Stimulated activated CD4-positive, alpha-beta T cell treated with anti-CD3 and anti-CD28 coated beads, TNF-alpha, amount 100 ng/mL, for 24 hours (primary cell): ENCODE measurements at regions not wholly inside any gene's neighbourhood (a gene's known extent, or its start where the extent isn't known, plus 50 kb on each side); places are given as distances from the start of the nearest gene placed in this dataset.

Source experiments
- DNase-seq, 3 experiments: peaks; one replicate each; pipeline ENCODE4 v3.0.0-alpha.2; 2020; ENCODE audit warnings: low read depth in 3 of 3

DNA sequence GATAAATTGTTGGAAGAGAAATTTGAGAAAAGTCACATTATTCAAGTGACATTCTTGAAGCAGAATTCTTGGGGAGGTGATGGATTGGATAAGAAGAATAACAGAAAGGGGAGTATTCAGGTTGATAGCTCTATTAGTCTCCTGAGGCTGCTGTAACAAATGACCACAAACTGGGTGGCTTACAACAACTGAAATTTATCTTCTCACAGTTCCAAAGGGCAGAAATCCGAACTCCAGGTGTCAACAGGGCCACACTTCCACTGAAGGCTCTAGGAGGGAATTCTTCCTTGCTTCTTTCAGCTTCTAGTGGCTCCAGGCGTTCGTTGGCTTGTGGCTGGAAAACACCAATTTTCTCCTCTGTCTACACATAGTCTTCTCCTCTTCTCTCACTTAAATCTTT, 99.8 kb downstream of the TES start:
- no peak for DNase-seq

DNA sequence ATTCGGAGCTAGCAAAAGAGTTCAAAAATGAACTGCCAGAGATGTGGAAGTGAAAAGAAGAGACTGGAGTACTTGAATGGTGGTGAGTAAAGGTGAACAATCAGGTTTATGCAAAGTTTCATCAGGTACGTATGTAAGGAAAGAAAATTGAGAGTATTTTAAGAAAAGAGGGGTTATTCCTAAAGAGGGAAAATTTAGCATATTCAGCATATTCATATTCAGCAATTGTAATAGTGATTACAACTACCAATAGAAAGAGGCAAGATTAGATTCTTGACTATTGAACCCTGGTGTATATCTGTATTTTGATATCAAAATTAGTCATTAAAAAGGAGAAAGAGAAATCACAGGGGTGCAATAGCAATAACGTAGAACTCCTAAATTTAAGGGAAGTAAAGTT, 100.9 kb downstream of the TES start:
- DNase-seq = no peak

GRCh38 chr7:116311816-116312471, 101.6 kb downstream of the TES start:
- DNase-seq = no peak

- no peak for DNase-seq
Observed at GRCh38 chr7:116315293-116315692, 105.0 kb downstream of the TES start.

DNA sequence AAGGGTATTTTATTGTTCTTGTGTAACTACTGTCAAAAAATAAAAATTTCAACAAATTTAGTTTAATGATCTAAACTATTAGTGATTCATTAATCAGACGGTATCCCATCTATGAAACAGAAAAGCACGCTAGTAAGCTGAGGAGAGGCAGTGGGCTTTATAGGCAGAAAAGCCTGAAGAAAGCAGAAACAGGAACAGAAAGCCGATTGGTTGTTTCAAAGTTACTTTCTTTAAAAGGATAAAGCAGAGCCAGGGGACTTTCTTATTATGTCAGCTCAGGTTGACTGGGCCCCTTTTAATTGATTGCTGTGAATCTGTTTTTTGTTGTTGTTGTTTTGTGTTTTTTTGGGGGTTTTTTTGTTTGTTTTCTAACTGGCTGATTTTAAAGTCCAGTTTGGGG, 105.5 kb downstream of the TES start:
- no peak for DNase-seq

- DNase-seq = peak in 1 of 3 experiments; percentile 2
Observed at GRCh38 chr7:116316838-116317628, 106.7 kb downstream of the TES start.

DNA sequence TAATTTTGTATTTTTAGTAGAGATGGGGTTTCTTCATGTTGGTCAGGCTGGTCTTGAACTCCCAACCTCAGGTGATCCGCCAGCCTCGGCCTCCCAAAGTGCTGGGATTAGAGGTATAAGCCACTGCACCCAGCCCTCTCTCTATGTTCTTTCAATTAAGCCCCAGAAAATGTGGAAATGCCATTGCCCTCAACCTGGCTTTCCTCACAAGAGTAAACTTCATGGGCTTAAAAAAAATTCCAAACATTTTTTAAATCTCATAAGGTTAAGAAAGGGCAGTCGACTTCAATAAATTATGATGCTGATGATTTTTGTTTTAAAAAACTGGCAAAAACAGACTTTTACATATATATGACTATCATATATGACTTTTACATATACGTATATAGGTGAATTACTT, 107.6 kb downstream of the TES start:
- no peak for DNase-seq

DNA sequence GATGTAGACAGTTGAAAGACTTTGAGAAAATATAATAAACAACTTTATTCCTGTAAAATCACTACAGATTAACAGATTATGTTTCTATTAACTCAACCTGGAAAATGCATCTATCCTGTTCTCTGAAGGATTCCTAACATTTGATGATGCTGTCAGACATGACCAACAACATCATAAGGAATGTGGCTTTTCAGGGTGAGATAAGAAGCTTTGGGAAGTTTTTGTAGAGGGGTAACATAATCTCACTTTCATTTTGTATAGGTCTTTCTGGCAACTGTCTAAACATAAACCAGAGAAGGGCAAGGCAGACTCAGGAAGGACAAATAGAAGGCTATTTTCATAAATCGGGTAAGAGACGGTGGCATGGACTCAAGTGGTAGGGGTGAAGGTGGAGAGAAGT, 112.2 kb downstream of the TES start:
- DNase-seq = no peak

GRCh38 chr7:116324582-116324981, 114.2 kb downstream of the TES start:
- DNase-seq = no peak

DNA sequence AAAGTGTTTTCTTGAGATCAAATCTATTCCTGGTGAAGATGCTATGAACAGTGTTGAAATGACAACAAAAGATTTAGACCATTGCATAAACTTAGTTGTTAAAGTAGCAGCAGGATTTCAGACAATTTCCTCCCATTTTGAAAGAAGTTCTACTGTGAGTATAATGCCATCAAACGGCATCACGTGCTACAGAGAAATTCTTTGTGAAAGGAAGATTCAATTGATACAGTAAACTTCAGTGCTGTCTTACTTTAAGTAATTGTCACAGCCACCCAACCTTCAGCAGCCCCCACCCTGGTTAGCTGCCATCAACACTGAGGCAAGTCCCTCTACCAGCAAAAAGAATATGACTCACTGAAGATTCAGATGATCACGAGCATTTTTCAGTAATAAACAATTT, 115.2 kb downstream of the TES start:
- no peak for DNase-seq

DNA sequence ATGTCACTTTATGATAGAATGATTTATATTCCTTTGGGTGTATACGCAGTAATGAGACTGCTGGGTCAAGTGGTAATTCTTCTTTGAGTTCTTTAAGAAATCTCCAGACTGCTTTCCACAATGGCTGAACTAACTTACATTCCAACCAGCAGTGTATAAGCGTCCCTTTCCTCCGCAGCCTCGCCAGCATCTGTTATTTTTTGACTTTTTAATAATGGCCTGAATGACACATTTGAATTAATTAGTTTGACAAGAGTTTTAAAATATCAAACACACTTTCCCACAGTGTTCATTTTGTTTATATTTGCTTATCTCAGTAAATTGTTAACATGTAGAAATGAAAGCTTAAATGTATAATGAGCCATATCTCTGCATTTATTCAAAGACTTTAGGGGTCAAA, 116.8 kb downstream of the TES start:
- DNase-seq = no peak

- DNase-seq = no peak
Observed at GRCh38 chr7:116327752-116328151, 117.4 kb downstream of the TES start.

DNA sequence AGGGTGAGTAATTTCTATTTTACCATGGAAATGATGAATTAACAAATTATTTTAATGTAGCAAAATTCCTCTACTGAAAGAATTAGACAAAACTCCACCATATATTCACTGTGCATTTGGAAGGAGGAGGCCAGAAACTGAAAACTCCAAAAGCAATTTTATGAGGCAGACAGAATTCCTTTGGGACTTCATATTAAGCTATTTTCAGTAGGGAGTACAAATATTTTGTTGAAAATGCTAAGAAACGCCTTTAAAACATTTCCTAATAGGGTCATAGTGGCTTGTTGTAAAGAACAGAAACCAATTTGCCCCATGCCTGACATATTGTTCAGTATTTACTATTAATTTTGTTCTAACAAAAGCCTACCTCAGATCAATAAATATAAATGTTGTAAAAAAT, 117.8 kb downstream of the TES start:
- DNase-seq = no peak

DNA sequence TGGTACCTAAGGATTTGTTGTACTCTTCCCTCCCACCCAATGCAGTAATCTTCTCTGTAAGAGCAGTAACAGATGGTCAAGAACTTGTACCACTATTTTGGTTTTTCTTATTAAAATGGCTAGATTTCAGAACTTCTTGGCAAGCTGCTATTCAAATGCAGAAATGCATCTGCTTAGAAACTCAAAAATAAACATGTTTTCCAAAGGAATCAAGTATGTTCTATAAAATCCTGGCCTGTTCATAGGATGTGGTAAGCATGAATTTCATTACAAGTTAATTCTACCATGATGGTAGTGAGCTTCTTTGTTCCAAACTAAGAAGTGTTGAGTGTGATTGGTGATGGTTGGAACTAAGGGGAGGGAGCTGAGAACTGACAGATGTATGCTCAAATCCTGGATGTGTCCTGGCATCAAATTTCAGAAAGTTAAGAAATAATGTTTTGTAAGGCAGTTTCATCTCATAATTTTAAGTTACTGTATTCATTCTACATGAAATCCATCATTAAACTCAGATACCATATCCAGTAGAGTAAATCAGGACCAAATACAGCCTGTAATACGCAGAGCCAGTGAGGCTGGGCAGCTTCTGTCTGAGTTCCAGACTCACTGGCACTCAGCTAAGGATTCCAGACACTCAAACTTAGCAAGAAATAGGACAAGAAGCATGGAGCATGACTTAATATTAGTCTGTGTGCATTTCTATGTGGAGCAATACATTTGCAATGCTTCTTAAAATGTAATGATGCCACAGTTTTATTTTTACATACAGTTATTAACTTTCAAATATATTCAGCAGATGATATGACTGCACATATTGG, 119.6 kb downstream of the TES start:
- DNase-seq = no peak

DNA sequence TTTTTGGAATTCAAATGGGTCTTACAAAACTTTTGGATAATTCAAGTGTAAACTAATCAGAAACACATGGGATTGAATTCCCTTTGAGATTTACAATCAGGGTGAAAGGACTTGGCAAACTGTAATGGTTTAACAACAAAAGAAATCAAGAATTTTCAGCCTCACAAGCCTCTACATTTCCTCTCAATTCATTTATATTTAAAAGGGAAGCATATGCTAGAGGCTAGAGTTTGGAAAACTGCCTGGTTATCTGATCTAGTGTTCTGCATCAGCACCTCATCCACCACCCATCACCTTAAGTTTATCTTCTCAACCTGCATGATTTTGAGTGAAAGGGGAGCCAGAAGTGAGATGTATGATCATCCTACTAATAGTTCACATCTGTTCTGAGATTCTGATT, 120.7 kb downstream of the TES start:
- DNase-seq = no peak

- DNase-seq = no peak
Observed at GRCh38 chr7:116332766-116333165, 122.4 kb downstream of the TES start.

DNA sequence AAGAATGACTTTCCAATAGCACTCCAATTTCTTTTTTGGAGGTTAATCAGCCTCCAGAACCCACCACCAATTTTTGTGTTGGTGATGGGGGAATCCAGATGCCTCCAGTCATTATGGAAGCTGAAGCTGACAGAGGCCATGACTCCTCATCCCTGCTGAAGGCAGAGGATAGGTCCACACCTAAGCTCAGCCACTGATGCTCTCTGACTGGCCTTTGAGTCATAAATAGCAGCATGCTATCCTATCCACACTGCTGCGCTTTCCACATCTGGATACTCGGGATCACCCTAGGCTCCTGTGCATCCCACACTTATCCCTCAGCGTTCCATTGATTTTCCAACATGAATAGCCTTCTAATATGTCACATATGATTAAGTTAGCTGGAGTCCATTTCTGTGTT, 124.2 kb downstream of the TES start:
- DNase-seq = no peak

DNA sequence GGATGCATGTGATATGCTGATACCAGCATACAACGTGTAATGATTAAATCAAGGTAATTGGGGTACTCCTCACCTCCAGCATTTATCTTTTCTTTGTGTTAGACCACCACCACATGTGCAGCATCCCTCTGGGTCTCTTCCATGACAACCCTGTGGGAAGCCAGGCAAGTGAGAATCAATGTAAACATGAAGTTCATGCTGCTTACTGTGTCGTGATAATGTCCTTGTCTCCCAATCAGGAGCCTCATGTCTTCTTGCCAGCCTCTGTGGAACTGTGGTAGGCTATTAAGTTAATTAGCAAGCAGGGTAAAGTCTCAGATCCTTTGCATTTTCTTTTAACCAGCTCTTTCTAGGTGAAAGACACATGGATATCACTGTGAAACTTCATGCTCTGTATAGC, 126.7 kb downstream of the TES start:
- no peak for DNase-seq

GRCh38 chr7:116337800-116338199, 127.5 kb downstream of the TES start:
- no peak for DNase-seq

DNA sequence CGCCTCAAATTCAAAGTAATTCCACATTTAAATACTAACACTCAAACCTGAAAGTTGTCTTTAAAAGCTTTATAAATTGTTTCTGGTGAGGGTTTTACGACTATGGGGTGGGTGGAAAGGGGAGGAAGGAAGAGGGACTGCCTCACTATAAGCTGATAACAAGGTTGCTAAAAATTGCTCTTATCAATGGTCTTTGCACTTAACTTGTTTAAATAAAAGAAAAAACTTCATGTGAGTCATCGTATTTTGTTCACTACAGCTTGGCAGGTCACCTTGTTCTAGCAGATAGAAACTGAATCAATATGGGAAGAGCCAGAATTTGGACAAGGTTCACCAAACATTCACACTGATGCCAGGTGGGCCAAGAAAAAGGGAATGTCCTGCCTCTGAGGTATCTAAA, 129.2 kb downstream of the TES start:
- no peak for DNase-seq

DNA sequence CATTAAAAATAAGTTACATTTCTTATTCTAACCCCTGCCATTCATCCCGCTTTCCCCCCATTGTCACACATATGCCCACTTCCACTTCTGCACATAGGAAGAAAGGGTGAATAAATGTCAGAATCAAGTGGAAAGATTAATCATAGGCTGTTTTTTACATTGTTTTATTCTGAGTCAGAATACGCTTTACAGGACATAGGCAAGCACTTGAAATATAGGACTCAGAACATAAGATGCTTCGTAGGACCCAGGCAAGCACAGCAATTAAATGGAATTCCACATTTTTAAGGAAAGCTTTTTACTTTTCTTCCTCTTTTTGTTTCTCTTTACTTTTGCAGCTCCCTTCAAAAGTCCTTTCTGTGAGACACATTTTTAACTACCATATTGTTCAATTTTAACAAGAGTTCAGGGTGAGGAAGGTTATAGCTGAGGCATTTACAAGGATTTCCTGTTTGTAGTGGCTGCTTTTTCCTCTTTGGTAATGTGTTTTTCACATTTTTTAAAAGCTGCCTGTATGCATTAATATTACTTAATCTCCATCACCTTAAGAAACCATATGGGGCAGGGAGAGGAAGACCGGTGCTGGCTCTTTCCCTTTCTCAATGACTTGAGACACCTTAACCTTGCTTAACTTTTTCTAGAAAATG, 130.0 kb downstream of the TES start:
- DNase-seq = no peak
